IMR-90 (cell line): ENCODE measurements at regions not wholly inside any gene's neighbourhood (a gene's known extent, or its start where the extent isn't known, plus 50 kb on each side); places are given as distances from the start of the nearest gene placed in this dataset.

ENCODE experiments used
- ATAC-seq: fragments of 200-7000 bp; cut with Tn5 transposase; 2 replicates; pipeline ENCODE4 v1.9.1; 2020; ENCODE audit warnings: low read depth, mild to moderate bottlenecking, moderate library complexity
- BruUV-seq: library from RNA; stranded (reverse); fragments of 400-500 nt; replicated peaks from 2 replicates; lab custom pipeline; 2021; lab: Mats Ljungman, UMichigan
- CTCF ChIA-PET: fragments of 300-600 bp; formaldehyde crosslinking; extraction: SDS; loops from one replicate; lab custom pipeline; 2021; ENCODE audit warnings: antibody characterized with exemption; lab: Yijun Ruan, JAX
- POLR2A ChIA-PET: fragments of 300-600 bp; sonication (Branson Sonifier 250); formaldehyde crosslinking; loops from one replicate; lab custom pipeline; 2022; ENCODE audit warnings: antibody characterized with exemption; ENCODE audit not compliant: unreplicated experiment; lab: Charles Lee
- DNase-seq: peaks from one replicate; pipeline ENCODE4 v3.0.0; 2013
- H2AFZ ChIP-seq: replicated peaks from 2 replicates; pipeline ENCODE3; 2013; ENCODE audit warnings: low read length, mild to moderate bottlenecking; ENCODE audit not compliant: poor library complexity
- H2AK5ac ChIP-seq: 2 replicates; pipeline ENCODE4 v1.6.1; 2013; ENCODE audit warnings: low read depth, low read length, inconsistent platforms
- H2AK9ac ChIP-seq: replicated peaks from 2 replicates; pipeline ENCODE3; 2013; ENCODE audit warnings: mild to moderate bottlenecking, low read depth, low read length, moderate library complexity; ENCODE audit not compliant: poor library complexity
- H2BK120ac ChIP-seq: 2 replicates; pipeline ENCODE4 v1.6.1; 2013; ENCODE audit warnings: low read depth, low read length, inconsistent platforms
- H2BK15ac ChIP-seq: 3 replicates; pipeline ENCODE4 v1.6.1; 2013; ENCODE audit warnings: low read depth, low read length, inconsistent platforms
- H2BK20ac ChIP-seq: 2 replicates; pipeline ENCODE4 v1.6.1; 2013; ENCODE audit warnings: low read depth, mild to moderate bottlenecking, inconsistent platforms, low read length, moderate library complexity
- H2BK5ac ChIP-seq: 2 replicates; pipeline ENCODE4 v1.6.1; 2013; ENCODE audit warnings: mild to moderate bottlenecking, low read depth, low read length, inconsistent platforms; ENCODE audit not compliant: poor library complexity, severe bottlenecking
- H3K14ac ChIP-seq: replicated peaks from 2 replicates; pipeline ENCODE4 v1.6.1; 2013; ENCODE audit warnings: low read depth, low read length, inconsistent platforms
- H3K18ac ChIP-seq: 2 replicates; pipeline ENCODE4 v1.6.1; 2013; ENCODE audit warnings: low read depth, low read length, control low read depth
- H3K23ac ChIP-seq: 2 replicates; pipeline ENCODE4 v1.6.1; 2013; ENCODE audit warnings: low read depth, low read length, inconsistent platforms
- H3K27ac ChIP-seq: 2 replicates; pipeline ENCODE4 v1.5.1; 2013; ENCODE audit warnings: mild to moderate bottlenecking, control low read depth, low read length; ENCODE audit not compliant: insufficient read depth
- H3K27me3 ChIP-seq: 2 replicates; pipeline ENCODE4 v1.6.1; 2013; ENCODE audit warnings: low read length; ENCODE audit not compliant: control insufficient read depth, insufficient read depth
- H3K36me3 ChIP-seq: 2 replicates; pipeline ENCODE4 v1.6.1; 2013; ENCODE audit warnings: low read length, mixed read lengths; ENCODE audit not compliant: control insufficient read depth, insufficient read depth
- H3K4ac ChIP-seq: 2 replicates; pipeline ENCODE4 v1.6.1; 2013; ENCODE audit warnings: low read depth, low read length, inconsistent platforms
- H3K4me1 ChIP-seq: 2 replicates; pipeline ENCODE4 v1.6.1; 2013; ENCODE audit warnings: low read length, mixed read lengths; ENCODE audit not compliant: control insufficient read depth, insufficient read depth
- H3K4me2 ChIP-seq: 2 replicates; pipeline ENCODE4 v1.6.1; 2013; ENCODE audit warnings: low read depth, mild to moderate bottlenecking, control low read depth, low read length, moderate library complexity
- H3K4me3 ChIP-seq: 2 replicates; pipeline ENCODE4 v1.5.1; 2013; ENCODE audit warnings: low read depth, mild to moderate bottlenecking, control low read depth, low read length, moderate library complexity; ENCODE audit not compliant: insufficient read depth
- H3K56ac ChIP-seq: 2 replicates; pipeline ENCODE4 v1.6.1; 2013; ENCODE audit warnings: low read length, inconsistent platforms; ENCODE audit not compliant: insufficient read depth; ENCODE audit errors: extremely low read depth
- H3K79me1 ChIP-seq, 2 experiments: 2 replicates each; pipeline ENCODE4 v1.6.1; 2013; ENCODE audit warnings: low read length in 2 of 2, inconsistent platforms in 1 of 2, low read depth in 1 of 2
- H3K9ac ChIP-seq: 2 replicates; pipeline ENCODE4 v1.6.1; 2013; ENCODE audit warnings: low read depth, low read length, control low read depth
- H3K9me1 ChIP-seq: 2 replicates; pipeline ENCODE4 v1.6.1; 2013; ENCODE audit warnings: low read length, inconsistent platforms; ENCODE audit not compliant: insufficient read depth
- H3K9me3 ChIP-seq: 2 replicates; pipeline ENCODE4 v1.6.1; 2013; ENCODE audit warnings: low read length; ENCODE audit not compliant: control insufficient read depth, insufficient read depth
- H4K20me1 ChIP-seq: 2 replicates; pipeline ENCODE4 v1.6.1; 2013; ENCODE audit warnings: low read length, inconsistent platforms; ENCODE audit not compliant: insufficient read depth
- H4K5ac ChIP-seq: 2 replicates; pipeline ENCODE4 v1.6.1; 2013; ENCODE audit warnings: mild to moderate bottlenecking, low read depth, low read length, control low read depth
- H4K8ac ChIP-seq, 2 experiments: 2 replicates each; pipeline ENCODE4 v1.6.1; 2013; ENCODE audit warnings: low read depth in 2 of 2, low read length in 2 of 2, control low read depth in 1 of 2, inconsistent platforms in 1 of 2
- H4K91ac ChIP-seq: 2 replicates; pipeline ENCODE4 v1.6.1; 2013; ENCODE audit warnings: low read depth, low read length, inconsistent platforms; ENCODE audit not compliant: insufficient read depth
- BHLHE40 ChIP-seq: fragments of 150-350 bp; IDR thresholded peaks from 2 replicates; pipeline ENCODE4 v1.6.1; 2016; ENCODE audit warnings: mild to moderate bottlenecking, low read depth, low read length
- CEBPB ChIP-seq: IDR thresholded peaks from 2 replicates; pipeline ENCODE4 v1.6.1; 2012; ENCODE audit warnings: low read depth, low read length, improper control_type of control experiment
- CHD1 ChIP-seq: IDR thresholded peaks from 2 replicates; pipeline ENCODE4 v1.6.1; 2012; ENCODE audit warnings: low read depth, low read length, improper control_type of control experiment
- MAFK ChIP-seq: IDR thresholded peaks from 2 replicates; pipeline ENCODE4 v1.6.1; 2012; ENCODE audit warnings: low read depth, low read length, improper control_type of control experiment
- MAZ ChIP-seq: IDR thresholded peaks from 2 replicates; pipeline ENCODE4 v1.6.1; 2012; ENCODE audit warnings: low read depth, mild to moderate bottlenecking, low read length, improper control_type of control experiment, moderate library complexity, borderline replicate concordance
- MXI1 ChIP-seq: IDR thresholded peaks from 2 replicates; pipeline ENCODE4 v1.6.1; 2012; ENCODE audit warnings: low read depth, mild to moderate bottlenecking, low read length, moderate library complexity, borderline replicate concordance
- NFE2L2 ChIP-seq: fragments of 150-350 bp; IDR thresholded peaks from 2 replicates; pipeline ENCODE4 v1.6.1; 2016; ENCODE audit warnings: low read depth, mild to moderate bottlenecking, low read length
- POLR2A ChIP-seq: IDR thresholded peaks from 2 replicates; pipeline ENCODE4 v1.6.1; 2012; ENCODE audit warnings: mild to moderate bottlenecking, low read depth, low read length
- RAD21 ChIP-seq: IDR thresholded peaks from 2 replicates; pipeline ENCODE4 v1.6.1; 2012; ENCODE audit warnings: low read length, improper control_type of control experiment
- RFX5 ChIP-seq: IDR thresholded peaks from 2 replicates; pipeline ENCODE4 v1.8.0; 2012; ENCODE audit warnings: low read depth, mild to moderate bottlenecking, low read length, moderate library complexity
- SMC3 ChIP-seq: fragments of 150-350 bp; IDR thresholded peaks from 2 replicates; pipeline ENCODE4 v1.6.1; 2016; ENCODE audit warnings: low read depth, mild to moderate bottlenecking, antibody characterized with exemption, low read length, moderate library complexity
- WGBS, 2 experiments: methylation state at CpG; one replicate each; pipeline versions ENCODE4 v1.1.5 to v1.1.7; 2013; ENCODE audit warnings: missing lambda C conversion rate in 2 of 2; ENCODE audit not compliant: insufficient read length in 1 of 2; ENCODE audit errors: extremely low coverage in 2 of 2; 5-methylcytosine and 5-hydroxymethylcytosine counted together
- dilution Hi-C: fragments of 300-500 bp; cut with HindIII; formaldehyde crosslinking; loops from one replicate; pipeline ENCODE4 v1.14.3; 2018; ENCODE audit warnings: low sequenced_read_pairs; ENCODE audit not compliant: unreplicated experiment
- in situ Hi-C: fragments of 300-500 bp; cut with MboI; formaldehyde crosslinking; loops from 3 replicates; pipeline ENCODE4 v1.14.3; 2019; ENCODE audit warnings: low sequenced_read_pairs, inconsistent platforms, mixed read lengths
- intact Hi-C: fragments of 100-400 bp; cut with micrococcal nuclease; formaldehyde crosslinking; loops from 2 replicates; pipeline ENCODE4 v1.10.0; 2022
- TF ChIP-seq, protein P1 (sequence below): conservative IDR thresholded peaks from 2 replicates; pipeline ENCODE4 v1.5.1; 2012; ENCODE audit warnings: mild to moderate bottlenecking, low read depth, low read length, improper control_type of control experiment
- TF ChIP-seq, protein P2 (sequence below): fragments of 150-350 bp; IDR thresholded peaks from 2 replicates; pipeline ENCODE4 v1.6.1; 2017; ENCODE audit warnings: mild to moderate bottlenecking, antibody characterized with exemption, low read length, low read depth
- TF ChIP-seq, protein P3 (sequence below): fragments of 150-350 bp; IDR thresholded peaks from 2 replicates; pipeline ENCODE4 v1.6.1; 2016; ENCODE audit warnings: low read depth, mild to moderate bottlenecking, low read length, moderate library complexity, borderline replicate concordance

DNA sequence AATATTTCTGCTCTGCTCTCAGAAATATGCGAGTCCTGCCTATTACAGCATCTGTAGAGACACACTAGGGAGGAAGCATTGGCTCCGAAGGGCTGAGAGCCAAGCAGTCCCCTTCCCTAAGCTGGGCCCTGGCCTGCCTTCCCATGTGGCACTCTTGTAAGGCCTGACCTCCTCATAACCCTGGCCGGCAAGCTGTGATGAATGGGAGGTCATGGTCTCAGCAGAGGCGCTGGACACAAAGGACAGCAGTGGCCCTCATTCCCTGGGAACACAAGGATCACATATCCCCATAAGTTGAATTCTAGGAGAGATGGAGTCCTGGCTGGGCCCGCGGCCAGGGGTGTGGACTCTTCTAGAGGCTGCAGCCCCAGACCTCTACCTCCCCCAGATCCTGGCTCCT is 483.3 kb downstream of the ZNF536 start:
- intact Hi-C loops, result no loop called here
- H3K9me3 ChIP-seq, result no peaks in the 10 kb centered on the region
- ATAC-seq, result no peak
- no peak for DNase-seq
- WGBS, 2 experiments, result no CpG with 5 or more reads among the region's 6 CpGs
- H3K4ac ChIP-seq, result no peak overlapping the region
- no peaks in the 10 kb centered on the region for H3K4me1 ChIP-seq
- no peaks in the 10 kb centered on the region for H3K9me1 ChIP-seq
- H3K27me3 ChIP-seq, result no peaks in the 10 kb centered on the region
- H3K18ac ChIP-seq, result no peak overlapping the region
- H2BK15ac ChIP-seq, result no peak overlapping the region
- no peak overlapping the region for H3K4me3 ChIP-seq
- in situ Hi-C loops, result no loop called here
- no peak overlapping the region for H2BK120ac ChIP-seq
- no peak overlapping the region for H3K9ac ChIP-seq
- no peak overlapping the region for H3K56ac ChIP-seq
- no peak overlapping the region for H2AK5ac ChIP-seq
- H4K8ac ChIP-seq, result no peak overlapping the region
- ChIA-PET CTCF (no interaction called here), POLR2A (no interaction called here)
- TF ChIP-seq, protein P1, sequence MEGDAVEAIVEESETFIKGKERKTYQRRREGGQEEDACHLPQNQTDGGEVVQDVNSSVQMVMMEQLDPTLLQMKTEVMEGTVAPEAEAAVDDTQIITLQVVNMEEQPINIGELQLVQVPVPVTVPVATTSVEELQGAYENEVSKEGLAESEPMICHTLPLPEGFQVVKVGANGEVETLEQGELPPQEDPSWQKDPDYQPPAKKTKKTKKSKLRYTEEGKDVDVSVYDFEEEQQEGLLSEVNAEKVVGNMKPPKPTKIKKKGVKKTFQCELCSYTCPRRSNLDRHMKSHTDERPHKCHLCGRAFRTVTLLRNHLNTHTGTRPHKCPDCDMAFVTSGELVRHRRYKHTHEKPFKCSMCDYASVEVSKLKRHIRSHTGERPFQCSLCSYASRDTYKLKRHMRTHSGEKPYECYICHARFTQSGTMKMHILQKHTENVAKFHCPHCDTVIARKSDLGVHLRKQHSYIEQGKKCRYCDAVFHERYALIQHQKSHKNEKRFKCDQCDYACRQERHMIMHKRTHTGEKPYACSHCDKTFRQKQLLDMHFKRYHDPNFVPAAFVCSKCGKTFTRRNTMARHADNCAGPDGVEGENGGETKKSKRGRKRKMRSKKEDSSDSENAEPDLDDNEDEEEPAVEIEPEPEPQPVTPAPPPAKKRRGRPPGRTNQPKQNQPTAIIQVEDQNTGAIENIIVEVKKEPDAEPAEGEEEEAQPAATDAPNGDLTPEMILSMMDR, result no peak
- TF ChIP-seq RAD21 (no peak), SMC3 (no peak), POLR2A (no peak), MXI1 (no peak), BHLHE40 (no peak), CEBPB (no peak), CHD1 (no peak), MAZ (no peak), MAFK (no peak), RFX5 (no peak), NFE2L2 (no peak)
- TF ChIP-seq, protein P2, sequence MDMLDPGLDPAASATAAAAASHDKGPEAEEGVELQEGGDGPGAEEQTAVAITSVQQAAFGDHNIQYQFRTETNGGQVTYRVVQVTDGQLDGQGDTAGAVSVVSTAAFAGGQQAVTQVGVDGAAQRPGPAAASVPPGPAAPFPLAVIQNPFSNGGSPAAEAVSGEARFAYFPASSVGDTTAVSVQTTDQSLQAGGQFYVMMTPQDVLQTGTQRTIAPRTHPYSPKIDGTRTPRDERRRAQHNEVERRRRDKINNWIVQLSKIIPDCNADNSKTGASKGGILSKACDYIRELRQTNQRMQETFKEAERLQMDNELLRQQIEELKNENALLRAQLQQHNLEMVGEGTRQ, result no peak
- TF ChIP-seq, protein P3, sequence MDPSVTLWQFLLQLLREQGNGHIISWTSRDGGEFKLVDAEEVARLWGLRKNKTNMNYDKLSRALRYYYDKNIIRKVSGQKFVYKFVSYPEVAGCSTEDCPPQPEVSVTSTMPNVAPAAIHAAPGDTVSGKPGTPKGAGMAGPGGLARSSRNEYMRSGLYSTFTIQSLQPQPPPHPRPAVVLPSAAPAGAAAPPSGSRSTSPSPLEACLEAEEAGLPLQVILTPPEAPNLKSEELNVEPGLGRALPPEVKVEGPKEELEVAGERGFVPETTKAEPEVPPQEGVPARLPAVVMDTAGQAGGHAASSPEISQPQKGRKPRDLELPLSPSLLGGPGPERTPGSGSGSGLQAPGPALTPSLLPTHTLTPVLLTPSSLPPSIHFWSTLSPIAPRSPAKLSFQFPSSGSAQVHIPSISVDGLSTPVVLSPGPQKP, result no peak
- no peaks in the 10 kb centered on the region for H3K79me1 ChIP-seq
- H3K14ac ChIP-seq, result no peak overlapping the region
- H3K36me3 ChIP-seq, result no peaks in the 10 kb centered on the region
- no peak overlapping the region for H3K4me2 ChIP-seq
- H4K5ac ChIP-seq, result no peak overlapping the region
- H4K20me1 ChIP-seq, result no peaks in the 10 kb centered on the region
- no peak overlapping the region for H4K91ac ChIP-seq
- H2AK9ac ChIP-seq, result no peak overlapping the region
- BruUV-seq, result no TSS peak
- no peak overlapping the region for H3K23ac ChIP-seq
- H2BK5ac ChIP-seq, result no peak overlapping the region
- H2BK20ac ChIP-seq, result no peak overlapping the region
- no peak overlapping the region for H3K27ac ChIP-seq
- dilution Hi-C loops, result no loop called here
- no peak overlapping the region for H2AFZ ChIP-seq
